Lung (tissue), 11 donors: ENCODE measurements at regions not wholly inside any gene's neighbourhood (a gene's known extent, or its start where the extent isn't known, plus 50 kb on each side); places are given as distances from the start of the nearest gene placed in this dataset.

Experiments used
- ATAC-seq: fragments of 200-7000 bp; cut with Tn5 transposase; one replicate; pipeline ENCODE4 v1.9.1; 2020; ENCODE audit warnings: moderate number of reproducible peaks; ENCODE audit not compliant: insufficient read depth, low FRiP score
- DNase-seq, 3 donors: peaks; one replicate each; pipeline ENCODE4 v3.0.0-alpha.2; 2013 to 2017
- H3K27ac ChIP-seq, 2 donors: one replicate each; pipeline ENCODE4 v1.5.1; 2013; ENCODE audit warnings: mild to moderate bottlenecking in 2 of 2, moderate library complexity in 2 of 2, control low read depth in 1 of 2, inconsistent platforms in 1 of 2, low read depth in 1 of 2, low read length in 1 of 2
- H3K27me3 ChIP-seq, 3 donors: one replicate each; pipeline ENCODE4 v1.5.1; 2013; ENCODE audit warnings: low read length in 2 of 3; ENCODE audit not compliant: control insufficient read depth in 3 of 3, insufficient read depth in 3 of 3
- H3K36me3 ChIP-seq, 4 donors: one replicate each; pipeline ENCODE4 v1.5.1; 2013; ENCODE audit warnings: low read length in 4 of 4, mild to moderate bottlenecking in 1 of 4, moderate library complexity in 1 of 4; ENCODE audit not compliant: control insufficient read depth in 4 of 4, insufficient read depth in 4 of 4
- H3K4me1 ChIP-seq, 5 donors: one replicate each; pipeline ENCODE4 v1.5.1; 2013; ENCODE audit warnings: low read length in 5 of 5, mild to moderate bottlenecking in 2 of 5, moderate library complexity in 1 of 5; ENCODE audit not compliant: control insufficient read depth in 5 of 5, insufficient read depth in 5 of 5
- H3K4me3 ChIP-seq: one replicate; pipeline ENCODE4 v1.5.1; 2013; ENCODE audit warnings: mild to moderate bottlenecking, control low read depth, moderate library complexity
- H3K9ac ChIP-seq, 2 donors: one replicate each; pipeline ENCODE4 v1.5.1; 2013; ENCODE audit warnings: low read length in 2 of 2, control low read depth in 1 of 2; ENCODE audit not compliant: insufficient read depth in 1 of 2
- H3K9me3 ChIP-seq, 4 donors: one replicate each; pipeline ENCODE4 v1.5.1; 2013; ENCODE audit warnings: low read length in 3 of 4, mild to moderate bottlenecking in 1 of 4, moderate library complexity in 1 of 4; ENCODE audit not compliant: control insufficient read depth in 4 of 4, insufficient read depth in 3 of 4
- CTCF ChIP-seq: IDR thresholded peaks from 2 replicates; pipeline ENCODE4 v1.5.1; 2012; ENCODE audit warnings: mild to moderate bottlenecking; ENCODE audit errors: control extremely low read depth, extremely low read depth
- WGBS, 2 donors: extraction: QIAGEN DNeasy Blood & Tissue Kit; methylation state at CpG; one replicate each; pipeline ENCODE4 v1.1.7; 2013; 5-methylcytosine and 5-hydroxymethylcytosine counted together
- donor health status: control.
- donor health status: control.
- donor health status: Bipolar disorder and iron deficiency.
- donor health status: healthy.
- donor health status: DM: yes; HTN: yes; CAD: no.

- H3K36me3 ChIP-seq = no peaks in the 10 kb centered on the region
- H3K9me3 ChIP-seq = peaks cover 0 to 3% (median under 1%) of the 10 kb centered on the region in 4 donors
- 68 to 80% methylated on average over 1 of the region's 1 CpG for WGBS, 2 donors
- DNase-seq = no peak
- no peaks in the 10 kb centered on the region for H3K27me3 ChIP-seq
- H3K4me3 ChIP-seq = no peak overlapping the region
- no peak overlapping the region for H3K9ac ChIP-seq
- H3K4me1 ChIP-seq = no peaks in the 10 kb centered on the region
- ATAC-seq = no peak
- no peak overlapping the region for H3K27ac ChIP-seq
- TF ChIP-seq CTCF = no peak
These were observed 381.8 kb downstream of the UBE2NL start for GRCh38 chrX:144265641-144266040.

GRCh38 chrX:144275367-144275766, 391.5 kb downstream of the UBE2NL start:
- Histone ChIP-seq H3K27ac (no peak overlapping the region), H3K36me3 (no peaks in the 10 kb centered on the region), H3K27me3 (peaks cover 0 to 3% (median 0%) of the 10 kb centered on the region in 3 donors), H3K9me3 (no peaks in the 10 kb centered on the region), H3K4me1 (no peaks in the 10 kb centered on the region), H3K4me3 (no peak overlapping the region), H3K9ac (no peak overlapping the region)
- no peak for TF ChIP-seq CTCF
- 42 to 51% methylated on average over 3 of the region's 3 CpGs for WGBS, 2 donors
- peak; percentile 51 for ATAC-seq
- DNase-seq = peak in 2 of 3 donors; percentile 10 to 45

- H3K27me3 ChIP-seq = peaks cover 0 to 3% (median 0%) of the 10 kb centered on the region in 3 donors
- 35 to 68% methylated on average over 3 of the region's 3 CpGs for WGBS, 2 donors
- no peaks in the 10 kb centered on the region for H3K9me3 ChIP-seq
- no peak overlapping the region for H3K27ac ChIP-seq
- ATAC-seq (no peak), DNase-seq (no peak)
- no peak overlapping the region for H3K4me3 ChIP-seq
- no peaks in the 10 kb centered on the region for H3K4me1 ChIP-seq
- no peak for TF ChIP-seq CTCF
- H3K36me3 ChIP-seq = no peaks in the 10 kb centered on the region
- no peak overlapping the region for H3K9ac ChIP-seq
These were observed 392.0 kb downstream of the UBE2NL start for GRCh38 chrX:144275843-144276242.

GRCh38 chrX:144293229-144293628, 409.4 kb downstream of the UBE2NL start:
- 58 to 75% methylated on average over 2 of the region's 2 CpGs for WGBS, 2 donors
- no peak overlapping the region for H3K4me3 ChIP-seq
- TF ChIP-seq CTCF = no peak

More at GRCh38 chrX:144293229-144293628, 409.4 kb downstream of the UBE2NL start:
- Histone ChIP-seq H3K4me1 (no peaks in the 10 kb centered on the region), H3K27me3 (no peaks in the 10 kb centered on the region), H3K36me3 (no peaks in the 10 kb centered on the region), H3K9me3 (peaks cover 0 to 6% (median 0%) of the 10 kb centered on the region in 4 donors), H3K9ac (no peak overlapping the region), H3K27ac (no peak overlapping the region)
- ATAC-seq = no peak
- no peak for DNase-seq
